Peyer's patch (tissue), 4 donors: ENCODE measurements at regions not wholly inside any gene's neighbourhood (a gene's known extent, or its start where the extent isn't known, plus 50 kb on each side); places are given as distances from the start of the nearest gene placed in this dataset.

ENCODE experiments used
- DNase-seq, 3 donors: peaks; one replicate each; pipeline ENCODE4 v3.0.0-alpha.2; 2017 to 2019
- H3K27ac ChIP-seq, 4 donors: fragments of 200-600 bp; sonication (generic); one replicate each; pipeline ENCODE4 v1.5.1; 2016 to 2019
- H3K27me3 ChIP-seq, 2 donors: fragments of 200-600 bp; sonication (generic); one replicate each; pipeline ENCODE4 v1.5.1; 2019
- H3K36me3 ChIP-seq, 3 donors: fragments of 200-600 bp; sonication (generic); one replicate each; pipeline ENCODE4 v1.5.1; 2016 to 2019
- H3K4me1 ChIP-seq, 4 donors: fragments of 200-600 bp; sonication (generic); one replicate each; pipeline ENCODE4 v1.5.1; 2016 to 2019
- H3K4me3 ChIP-seq, 4 donors: fragments of 200-600 bp; sonication (generic); 1 replicate in 3 of 4; 2 replicates in 1 of 4; pipeline ENCODE4 v1.5.1; 2016 to 2019; ENCODE audit warnings: mild to moderate bottlenecking in 1 of 4
- H3K9me3 ChIP-seq, 4 donors: fragments of 200-600 bp; sonication (generic); one replicate each; pipeline ENCODE4 v1.5.1; 2016 to 2019; ENCODE audit warnings: mild to moderate bottlenecking in 1 of 4
- CTCF ChIP-seq, 6 experiments: fragments of 450-650 bp in 4 of 6; fragments of 200-600 bp in 2 of 6; sonication (generic) in 1 of 6; IDR thresholded peaks; one replicate each; pipeline ENCODE4 v1.5.1; 2017 to 2019; ENCODE audit warnings: antibody characterized with exemption in 6 of 6, mild to moderate bottlenecking in 3 of 6, moderate library complexity in 1 of 6
- POLR2A ChIP-seq, 2 donors: fragments of 450-650 bp; IDR thresholded peaks; one replicate each; pipeline ENCODE4 v1.5.1; 2017; ENCODE audit warnings: antibody characterized with exemption in 2 of 2, mild to moderate bottlenecking in 2 of 2, moderate library complexity in 2 of 2

DNA sequence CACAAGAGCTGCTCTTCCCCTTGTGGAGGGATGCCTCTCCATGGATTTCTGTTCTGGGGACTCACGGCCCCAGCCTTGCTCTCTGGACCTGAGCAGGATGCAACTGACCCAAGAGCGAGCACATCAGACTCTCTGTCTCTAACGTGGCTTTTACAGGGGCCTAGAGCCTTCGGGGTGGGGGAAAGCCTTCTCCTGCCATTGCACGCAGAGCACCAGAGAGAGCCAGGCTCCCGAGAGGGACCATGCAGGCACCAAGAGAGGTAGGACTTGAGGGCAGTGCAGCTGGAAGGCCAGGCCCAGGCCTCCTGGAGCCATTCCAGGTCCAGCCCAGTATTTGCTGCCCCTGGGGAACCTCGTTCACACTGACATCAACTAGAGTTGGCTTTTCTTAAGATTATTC, 475.6 kb upstream of the MYT1L start:
- TF ChIP-seq POLR2A (IDR thresholded peaks at IDR 0.05) (no peak), CTCF (IDR thresholded peaks at IDR 0.05) (no peak)
- H3K27ac ChIP-seq, result no peak overlapping the region
- no peaks in the 10 kb centered on the region for H3K4me1 ChIP-seq
- no peak overlapping the region for H3K4me3 ChIP-seq
- H3K27me3 ChIP-seq, result no peaks in the 10 kb centered on the region
- H3K36me3 ChIP-seq, result no peaks in the 10 kb centered on the region
- H3K9me3 ChIP-seq, result peaks cover 0 to 2% (median 0%) of the 10 kb centered on the region in 4 donors
- peak in 1 of 3 donors; percentile 27 for DNase-seq

- TF ChIP-seq POLR2A (IDR thresholded peaks at IDR 0.05) (no peak), CTCF (IDR thresholded peaks at IDR 0.05) (no peak)
- no peak overlapping the region for H3K27ac ChIP-seq
- no peaks in the 10 kb centered on the region for H3K4me1 ChIP-seq
- no peaks in the 10 kb centered on the region for H3K36me3 ChIP-seq
- no peak overlapping the region for H3K4me3 ChIP-seq
- no peaks in the 10 kb centered on the region for H3K27me3 ChIP-seq
- H3K9me3 ChIP-seq, result peaks cover 0 to 2% (median 0%) of the 10 kb centered on the region in 4 donors
- no peak for DNase-seq
Measured at GRCh38 chr2:2805263-2805662, 474.2 kb upstream of the MYT1L start.

GRCh38 chr2:2804528-2804927, 473.5 kb upstream of the MYT1L start:
- Histone ChIP-seq H3K4me1 (no peaks in the 10 kb centered on the region), H3K27me3 (no peaks in the 10 kb centered on the region), H3K27ac (no peak overlapping the region), H3K36me3 (no peaks in the 10 kb centered on the region), H3K9me3 (peaks cover 0 to 2% (median 0%) of the 10 kb centered on the region in 4 donors), H3K4me3 (no peak overlapping the region)
- DNase-seq, result no peak
- TF ChIP-seq POLR2A (IDR thresholded peaks at IDR 0.05) (no peak), CTCF (IDR thresholded peaks at IDR 0.05) (no peak)

DNA sequence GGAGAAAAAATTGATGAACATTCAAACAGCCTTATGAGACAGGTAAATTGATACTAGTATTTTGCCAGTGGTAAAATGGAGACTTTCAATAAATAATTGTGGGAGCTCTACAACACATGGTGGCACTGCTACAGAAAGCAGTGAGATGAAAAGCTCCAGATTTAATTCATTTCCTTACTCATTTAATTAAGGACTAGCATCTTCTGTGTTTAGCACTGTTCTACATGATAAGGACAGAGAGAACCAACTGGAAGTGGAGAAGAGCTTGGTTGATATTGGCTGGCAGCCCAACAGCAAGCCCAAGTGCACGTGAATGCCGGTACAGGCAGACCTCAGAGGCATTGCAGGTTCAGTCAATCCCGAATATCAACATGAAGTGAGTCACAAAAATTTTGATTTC, 470.4 kb upstream of the MYT1L start:
- H3K4me3 ChIP-seq, result no peak overlapping the region
- no peak overlapping the region for H3K27ac ChIP-seq
- H3K4me1 ChIP-seq, result no peaks in the 10 kb centered on the region
- TF ChIP-seq POLR2A (IDR thresholded peaks at IDR 0.05), result no peak
- no peak for TF ChIP-seq CTCF (IDR thresholded peaks at IDR 0.05)
- H3K27me3 ChIP-seq, result no peaks in the 10 kb centered on the region
- H3K36me3 ChIP-seq, result no peaks in the 10 kb centered on the region
- no peak for DNase-seq
- no peaks in the 10 kb centered on the region for H3K9me3 ChIP-seq

DNA sequence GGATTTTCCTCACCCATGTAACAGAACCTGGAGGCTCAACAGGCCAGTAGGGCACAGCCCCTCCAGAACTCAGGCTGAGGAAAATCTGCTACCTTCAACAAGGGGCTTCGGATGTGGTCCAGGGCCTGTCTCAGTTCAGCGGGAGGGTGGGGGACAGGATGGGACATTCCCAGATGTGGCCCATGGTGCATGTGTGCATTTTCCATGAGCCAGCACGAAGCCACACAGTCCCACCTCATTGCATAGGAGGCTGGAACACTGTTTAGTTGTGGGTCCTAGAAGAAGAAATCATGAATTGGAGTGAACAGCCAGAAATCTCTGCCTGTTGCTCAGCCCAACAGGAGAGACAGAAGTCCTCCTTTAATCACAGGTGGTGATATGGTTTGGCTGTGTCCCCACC, 469.6 kb upstream of the MYT1L start:
- TF ChIP-seq CTCF (IDR thresholded peaks at IDR 0.05), result no peak
- TF ChIP-seq POLR2A (IDR thresholded peaks at IDR 0.05), result no peak
- H3K9me3 ChIP-seq, result no peaks in the 10 kb centered on the region
- H3K4me1 ChIP-seq, result no peaks in the 10 kb centered on the region
- no peak overlapping the region for H3K4me3 ChIP-seq
- H3K27ac ChIP-seq, result no peak overlapping the region
- H3K27me3 ChIP-seq, result no peaks in the 10 kb centered on the region
- no peak for DNase-seq
- H3K36me3 ChIP-seq, result no peaks in the 10 kb centered on the region

DNA sequence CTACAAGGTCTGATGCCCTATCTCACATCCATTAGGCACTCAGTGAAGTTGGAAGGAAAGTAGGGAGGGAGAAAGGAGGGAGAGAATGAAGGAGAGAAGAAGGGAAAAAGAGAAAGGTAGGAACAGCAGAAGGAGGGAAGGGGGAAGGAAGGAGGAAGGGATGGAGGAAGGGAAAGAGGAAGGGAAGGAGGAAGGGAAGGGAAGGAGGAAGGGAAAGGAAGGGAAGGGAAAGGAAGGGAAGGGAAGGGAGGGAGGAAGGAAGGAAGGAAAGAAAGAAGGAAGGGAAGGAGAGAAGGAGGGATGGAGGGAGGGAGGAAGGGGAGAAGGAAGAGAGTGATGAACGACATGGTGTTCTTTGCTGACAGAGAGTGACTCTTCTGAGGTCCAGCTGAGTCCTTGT, 468.9 kb upstream of the MYT1L start:
- H3K9me3 ChIP-seq, result no peaks in the 10 kb centered on the region
- H3K27me3 ChIP-seq, result no peaks in the 10 kb centered on the region
- no peak overlapping the region for H3K4me3 ChIP-seq
- no peak for DNase-seq
- H3K36me3 ChIP-seq, result no peaks in the 10 kb centered on the region
- H3K4me1 ChIP-seq, result no peaks in the 10 kb centered on the region
- TF ChIP-seq POLR2A (IDR thresholded peaks at IDR 0.05) (no peak), CTCF (IDR thresholded peaks at IDR 0.05) (no peak)
- H3K27ac ChIP-seq, result no peak overlapping the region
